ENCODE measurements at regions not wholly inside any gene's neighbourhood (a gene's known extent, or its start where the extent isn't known, plus 50 kb on each side); places are given as distances from the start of the nearest gene placed in this dataset.

- TF ChIP-seq CTCF (conservative IDR thresholded peaks at IDR 0.05 in 1 of 2, IDR thresholded peaks at IDR 0.05 in 1 of 2; ENCODE audit: low read depth in 1 of 2, low read length in 2 of 2) (no peak), EZH2 (IDR thresholded peaks at IDR 0.05; ENCODE audit: low read length, missing control alignments) (no peak)
These were observed 53.8 kb upstream of the CCDC196 start for GRCh38 chr14:66432334-66432733.

All from fibroblast of lung (primary cell).